ENCODE measurements at regions not wholly inside any gene's neighbourhood (a gene's known extent, or its start where the extent isn't known, plus 50 kb on each side); places are given as distances from the start of the nearest gene placed in this dataset.

- DNase-seq (ENCODE audit: low read depth, low spot score) = no peak
- no peak overlapping the region for H3K4me3 ChIP-seq (ENCODE audit: low read depth, low read length)
- in situ Hi-C loops (cut with HindIII; ENCODE audit: low sequenced_read_pairs) = no loop called here
- no peak for TF ChIP-seq CTCF (IDR thresholded peaks at IDR 0.05; ENCODE audit: low read depth, low read length)
These were observed 458.0 kb upstream of the HS6ST1 start for GRCh38 chr2:128776461-128777195.

GRCh38 chr2:128777196-128778035 lies 458.7 kb upstream of the HS6ST1 start:
- DNase-seq (ENCODE audit: low read depth, low spot score) = no peak
- in situ Hi-C loops (cut with HindIII; ENCODE audit: low sequenced_read_pairs) = no loop called here
- no peak overlapping the region for H3K4me3 ChIP-seq (ENCODE audit: low read depth, low read length)
- TF ChIP-seq CTCF (IDR thresholded peaks at IDR 0.05; ENCODE audit: low read depth, low read length) = no peak

- no peak overlapping the region for H3K4me3 ChIP-seq (ENCODE audit: low read depth, low read length)
- in situ Hi-C loops (cut with HindIII; ENCODE audit: low sequenced_read_pairs) = no loop called here
- TF ChIP-seq CTCF (IDR thresholded peaks at IDR 0.05; ENCODE audit: low read depth, low read length) = no peak
- no peak for DNase-seq (ENCODE audit: low read depth, low spot score)
These were observed 460.2 kb upstream of the HS6ST1 start for GRCh38 chr2:128778843-128779242.

- no peak for TF ChIP-seq CTCF (IDR thresholded peaks at IDR 0.05; ENCODE audit: low read depth, low read length)
- no peak for DNase-seq (ENCODE audit: low read depth, low spot score)
- H3K4me3 ChIP-seq (ENCODE audit: low read depth, low read length) = no peak overlapping the region
- in situ Hi-C loops (cut with HindIII; ENCODE audit: low sequenced_read_pairs) = no loop called here
These were observed 460.8 kb upstream of the HS6ST1 start for GRCh38 chr2:128779301-128780095.

- in situ Hi-C loops (cut with HindIII; ENCODE audit: low sequenced_read_pairs) = no loop called here
- DNase-seq (ENCODE audit: low read depth, low spot score) = no peak
- H3K4me3 ChIP-seq (ENCODE audit: low read depth, low read length) = no peak overlapping the region
- TF ChIP-seq CTCF (IDR thresholded peaks at IDR 0.05; ENCODE audit: low read depth, low read length) = no peak
These were observed 461.9 kb upstream of the HS6ST1 start for GRCh38 chr2:128780434-128781080.

- H3K4me3 ChIP-seq (ENCODE audit: low read depth, low read length) = no peak overlapping the region
- no peak for TF ChIP-seq CTCF (IDR thresholded peaks at IDR 0.05; ENCODE audit: low read depth, low read length)
- DNase-seq (ENCODE audit: low read depth, low spot score) = no peak
- in situ Hi-C loops (cut with HindIII; ENCODE audit: low sequenced_read_pairs) = no loop called here
These were observed 462.5 kb upstream of the HS6ST1 start for GRCh38 chr2:128781166-128781565.
